OCI-LY3 (cell line): ENCODE measurements at regions not wholly inside any gene's neighbourhood (a gene's known extent, or its start where the extent isn't known, plus 50 kb on each side); places are given as distances from the start of the nearest gene placed in this dataset.

Source experiments
- CTCF ChIP-seq: fragments of 200-600, 300-600 bp; sonication (generic); IDR thresholded peaks from 2 replicates; pipeline ENCODE4 v1.5.1; 2014; ENCODE audit warnings: antibody characterized with exemption, low read length, low read depth
- EZH2phosphoT487 ChIP-seq: fragments of 200-600 bp; shearing (Covaris generic); IDR thresholded peaks from 2 replicates; pipeline ENCODE4 v1.6.1; 2018; ENCODE audit warnings: antibody characterized with exemption, mixed run types, low read depth

GRCh38 chr12:31860401-31860800 lies 98.8 kb upstream of the RESF1 start:
- TF ChIP-seq CTCF (no peak), EZH2phosphoT487 (no peak)
